ENCODE measurements at regions not wholly inside any gene's neighbourhood (a gene's known extent, or its start where the extent isn't known, plus 50 kb on each side); places are given as distances from the start of the nearest gene placed in this dataset.

GRCh38 chr11:98115873-98116272 is 904.9 kb upstream of the CNTN5 start:
- CTCF ChIA-PET (ENCODE audit: low intra/inter-chr PET ratio): no interaction called here
- POLR2A ChIA-PET: no interaction called here
- TF ChIP-seq SAFB (IDR thresholded peaks at IDR 0.05; ENCODE audit: borderline replicate concordance, low read depth, low read length) (no peak), CBFA2T3 (IDR thresholded peaks at IDR 0.05) (no peak), SREBF1 (IDR thresholded peaks at IDR 0.05; ENCODE audit: borderline replicate concordance, low read depth, low read length) (no peak), ZNF175 (CRISPR knock-in tag; IDR thresholded peaks at IDR 0.05; ENCODE audit: low read depth) (no peak), THRAP3 (IDR thresholded peaks at IDR 0.05; ENCODE audit: borderline replicate concordance) (no peak), EP300 (IDR thresholded peaks at IDR 0.05; ENCODE audit: low read length) (no peak), ZBTB26 (CRISPR knock-in tag; IDR thresholded peaks at IDR 0.05) (no peak), MBD2 (IDR thresholded peaks at IDR 0.05; ENCODE audit: borderline replicate concordance, low read depth) (no peak), C11orf30 (IDR thresholded peaks at IDR 0.05; ENCODE audit: low read depth) (no peak), FOXP1 (CRISPR knock-in tag; IDR thresholded peaks at IDR 0.05) (no peak), ARHGAP35 (IDR thresholded peaks at IDR 0.05; ENCODE audit: partially characterized antibody) (no peak), ZNF76 (CRISPR knock-in tag; IDR thresholded peaks at IDR 0.05; ENCODE audit: borderline replicate concordance) (no peak), KLF1 (tag; IDR thresholded peaks at IDR 0.05) (no peak), THAP7 (CRISPR knock-in tag; IDR thresholded peaks at IDR 0.05) (no peak), YY1 (IDR thresholded peaks at IDR 0.05; ENCODE audit: borderline replicate concordance in 1 of 3, control insufficient read depth in 1 of 3, extremely low read depth in 1 of 3, insufficient read depth in 3 of 3, insufficient read length in 1 of 3, insufficient replicate concordance in 2 of 3, low read depth in 1 of 3, low read length in 2 of 3) (no peak), MED1 (CRISPR knock-in tag; IDR thresholded peaks at IDR 0.05; ENCODE audit: borderline replicate concordance) (no peak), MAFF (IDR thresholded peaks at IDR 0.05; ENCODE audit: low read length) (no peak), BHLHE40 (IDR thresholded peaks at IDR 0.05; ENCODE audit: low read length) (no peak), CBX3 (IDR thresholded peaks at IDR 0.05; ENCODE audit: borderline replicate concordance in 1 of 2, low read length in 2 of 2) (no peak)
- TF ChIP-seq, protein P1, sequence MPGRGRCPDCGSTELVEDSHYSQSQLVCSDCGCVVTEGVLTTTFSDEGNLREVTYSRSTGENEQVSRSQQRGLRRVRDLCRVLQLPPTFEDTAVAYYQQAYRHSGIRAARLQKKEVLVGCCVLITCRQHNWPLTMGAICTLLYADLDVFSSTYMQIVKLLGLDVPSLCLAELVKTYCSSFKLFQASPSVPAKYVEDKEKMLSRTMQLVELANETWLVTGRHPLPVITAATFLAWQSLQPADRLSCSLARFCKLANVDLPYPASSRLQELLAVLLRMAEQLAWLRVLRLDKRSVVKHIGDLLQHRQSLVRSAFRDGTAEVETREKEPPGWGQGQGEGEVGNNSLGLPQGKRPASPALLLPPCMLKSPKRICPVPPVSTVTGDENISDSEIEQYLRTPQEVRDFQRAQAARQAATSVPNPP (IDR thresholded peaks at IDR 0.05; ENCODE audit: borderline replicate concordance, insufficient read depth, insufficient read length): no peak
- no peaks in the 10 kb centered on the region for H3K9me3 ChIP-seq (replicated peaks; ENCODE audit: control insufficient read depth, insufficient read depth, low read depth, low read length)
- H2AFZ ChIP-seq (ENCODE audit: low read depth, low read length): no peak overlapping the region
- no peak for FAIRE-seq
- H3K27ac ChIP-seq (ENCODE audit: extremely low read depth, low read depth, low read length): no peak overlapping the region
- no peak for ATAC-seq
- intact Hi-C loops (cut with micrococcal nuclease): no loop called here
- H3K4me2 ChIP-seq (ENCODE audit: insufficient read depth, low read length): no peak overlapping the region
- no TSS peak for BruUV-seq (replicated peaks)
- H3K4me3 ChIP-seq: no peak overlapping the region
- H3K4me1 ChIP-seq (replicated peaks in 1 of 2; ENCODE audit: control insufficient read depth in 2 of 2, insufficient read depth in 2 of 2, low read length in 2 of 2): no peaks in the 10 kb centered on the region
- in situ Hi-C loops (cut with MboI): no loop called here
- no peaks in the 10 kb centered on the region for H3K27me3 ChIP-seq (ENCODE audit: control insufficient read depth in 2 of 2, insufficient read depth in 2 of 2, low read length in 2 of 2)
- no peaks in the 10 kb centered on the region for H3K9me1 ChIP-seq (ENCODE audit: control insufficient read depth, insufficient read depth, low read length)
- H3K36me3 ChIP-seq (ENCODE audit: control insufficient read depth, insufficient read depth, low read length): no peaks in the 10 kb centered on the region
- H3K79me2 ChIP-seq (ENCODE audit: control insufficient read depth, insufficient read depth, low read length): no peaks in the 10 kb centered on the region
- DNase-seq (ENCODE audit: extremely low read depth in 1 of 4, low spot score in 3 of 4): no peak
- no peak overlapping the region for H3K9ac ChIP-seq (ENCODE audit: insufficient read depth in 1 of 2, low read depth in 2 of 2, low read length in 2 of 2)
- no peaks in the 10 kb centered on the region for H4K20me1 ChIP-seq (replicated peaks; ENCODE audit: control insufficient read depth, insufficient read depth, low read length)
- WGBS (ENCODE audit: insufficient coverage, low coverage, missing lambda C conversion rate): 85% methylated on average over 1 of the region's 1 CpG

Data from K562 (cell line).